ENCODE measurements at regions not wholly inside any gene's neighbourhood (a gene's known extent, or its start where the extent isn't known, plus 50 kb on each side); places are given as distances from the start of the nearest gene placed in this dataset.
"Not testable (repeated sequence)": the region's sequence is repeated elsewhere in the genome, so short reads cannot be mapped to it uniquely, and the experiment has no call there.

DNA sequence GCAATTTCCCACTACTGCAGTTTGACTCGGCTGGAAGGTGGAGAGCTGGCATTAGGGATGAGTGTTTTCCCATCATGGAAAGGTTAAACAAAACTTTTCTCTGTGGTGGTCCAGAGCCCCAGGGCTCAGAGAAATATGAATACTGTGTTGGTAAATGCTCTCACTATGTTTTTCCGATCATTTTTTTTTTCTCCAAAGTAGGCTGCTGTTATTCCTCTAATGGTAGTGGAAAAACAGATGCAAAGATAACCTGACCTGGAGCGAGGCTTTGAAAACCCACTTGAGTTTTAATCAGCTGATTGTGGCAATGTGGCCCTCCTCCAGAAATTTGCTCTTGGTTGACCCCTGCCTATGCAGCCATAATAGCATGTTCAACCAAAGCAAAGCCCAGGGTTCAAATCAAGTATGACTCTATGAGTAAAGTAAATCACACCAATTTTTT, 320.8 kb upstream of the CTNNB1 start:
- no peak for DNase-seq (ENCODE audit: low read depth in 2 of 2, low spot score in 1 of 2)

DNA sequence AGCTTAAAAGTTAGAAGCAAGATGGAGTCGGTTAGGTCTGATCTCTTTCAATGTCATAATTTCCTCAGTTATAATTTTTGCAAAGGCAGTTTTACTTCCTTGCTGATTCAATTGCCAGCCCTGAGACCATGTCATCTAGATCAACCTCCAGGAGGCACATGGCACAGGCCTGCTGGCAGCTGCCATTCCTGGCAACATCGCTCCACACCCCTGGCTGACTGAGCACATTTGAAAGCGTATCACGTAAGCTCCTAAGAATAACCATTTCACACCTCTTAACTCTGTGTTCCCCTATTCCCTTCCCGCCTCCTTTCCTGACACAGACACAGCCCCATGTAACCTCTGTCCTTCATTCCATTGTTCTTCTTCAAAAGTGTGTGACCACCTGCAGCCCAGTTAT, 313.9 kb upstream of the CTNNB1 start:
- no peak for DNase-seq (ENCODE audit: low read depth in 2 of 2, low spot score in 1 of 2)

- DNase-seq (ENCODE audit: low read depth in 2 of 2, low spot score in 1 of 2): no peak
These were observed 312.5 kb upstream of the CTNNB1 start for GRCh38 chr3:40886660-40887425.

DNA sequence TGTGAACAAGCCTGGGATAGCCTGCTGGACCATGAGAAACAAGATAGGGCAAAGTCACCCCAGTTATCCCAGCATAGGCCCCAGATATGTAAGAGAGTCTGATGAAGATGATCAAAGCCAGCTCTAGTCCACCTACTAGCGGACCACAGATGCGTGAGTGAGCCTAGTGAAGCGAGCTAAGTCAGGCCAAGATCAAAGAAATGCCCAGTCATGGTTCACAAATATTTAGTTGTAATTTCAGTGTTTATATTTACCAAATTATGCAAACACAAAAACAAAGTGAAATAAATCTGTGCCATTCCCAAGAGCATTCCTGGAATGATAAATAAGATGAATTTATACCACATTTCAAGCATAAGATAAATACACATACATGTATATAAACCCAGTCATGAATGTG, 308.1 kb upstream of the CTNNB1 start:
- no peak for DNase-seq (ENCODE audit: low read depth in 2 of 2, low spot score in 1 of 2)

DNA sequence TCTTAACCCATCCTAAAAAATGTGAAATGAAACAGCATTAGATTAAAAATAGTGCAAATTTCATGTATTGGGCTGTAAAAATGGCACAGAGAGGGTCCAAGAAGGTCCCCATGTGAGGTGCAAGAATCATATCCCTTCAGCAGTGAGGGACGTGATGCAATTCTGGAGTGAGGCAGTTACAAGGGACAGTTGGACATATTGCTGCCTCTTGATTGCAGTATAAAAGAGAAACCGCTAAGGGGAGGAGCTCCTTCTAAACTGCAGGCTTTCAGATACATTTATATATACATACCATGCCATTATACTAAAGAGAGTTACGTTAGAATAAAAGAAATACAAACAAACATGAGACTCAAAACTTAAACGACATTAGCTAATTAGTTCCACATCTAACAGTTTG, 304.2 kb upstream of the CTNNB1 start:
- no peak for DNase-seq (ENCODE audit: low read depth in 2 of 2, low spot score in 1 of 2)

- no peak for DNase-seq (ENCODE audit: low read depth in 2 of 2, low spot score in 1 of 2)
These were observed 300.0 kb upstream of the CTNNB1 start for GRCh38 chr3:40899286-40899712.

GRCh38 chr3:40901298-40901697, 298.0 kb upstream of the CTNNB1 start:
- no peak for DNase-seq (ENCODE audit: low read depth in 2 of 2, low spot score in 1 of 2)

GRCh38 chr3:40901796-40902195, 297.5 kb upstream of the CTNNB1 start:
- no peak for DNase-seq (ENCODE audit: low read depth in 2 of 2, low spot score in 1 of 2)

GRCh38 chr3:40907907-40908465, 291.3 kb upstream of the CTNNB1 start:
- not testable (repeated sequence) for DNase-seq (ENCODE audit: low read depth in 2 of 2, low spot score in 1 of 2)

- DNase-seq (ENCODE audit: low read depth in 2 of 2, low spot score in 1 of 2): no peak
These were observed 290.7 kb upstream of the CTNNB1 start for GRCh38 chr3:40908612-40909011.

GRCh38 chr3:40911264-40911663, 288.0 kb upstream of the CTNNB1 start:
- no peak for DNase-seq (ENCODE audit: low read depth in 2 of 2, low spot score in 1 of 2)

GRCh38 chr3:40911928-40912327, 287.4 kb upstream of the CTNNB1 start:
- no peak for DNase-seq (ENCODE audit: low read depth in 2 of 2, low spot score in 1 of 2)

GRCh38 chr3:40912461-40912860, 286.8 kb upstream of the CTNNB1 start:
- no peak for DNase-seq (ENCODE audit: low read depth in 2 of 2, low spot score in 1 of 2)

- DNase-seq (ENCODE audit: low read depth in 2 of 2, low spot score in 1 of 2): no peak
These were observed 286.1 kb upstream of the CTNNB1 start for GRCh38 chr3:40913192-40913591.

GRCh38 chr3:40913641-40914040, 285.7 kb upstream of the CTNNB1 start:
- no peak for DNase-seq (ENCODE audit: low read depth in 2 of 2, low spot score in 1 of 2)

- no peak for DNase-seq (ENCODE audit: low read depth in 2 of 2, low spot score in 1 of 2)
These were observed 284.8 kb upstream of the CTNNB1 start for GRCh38 chr3:40914475-40914874.

DNA sequence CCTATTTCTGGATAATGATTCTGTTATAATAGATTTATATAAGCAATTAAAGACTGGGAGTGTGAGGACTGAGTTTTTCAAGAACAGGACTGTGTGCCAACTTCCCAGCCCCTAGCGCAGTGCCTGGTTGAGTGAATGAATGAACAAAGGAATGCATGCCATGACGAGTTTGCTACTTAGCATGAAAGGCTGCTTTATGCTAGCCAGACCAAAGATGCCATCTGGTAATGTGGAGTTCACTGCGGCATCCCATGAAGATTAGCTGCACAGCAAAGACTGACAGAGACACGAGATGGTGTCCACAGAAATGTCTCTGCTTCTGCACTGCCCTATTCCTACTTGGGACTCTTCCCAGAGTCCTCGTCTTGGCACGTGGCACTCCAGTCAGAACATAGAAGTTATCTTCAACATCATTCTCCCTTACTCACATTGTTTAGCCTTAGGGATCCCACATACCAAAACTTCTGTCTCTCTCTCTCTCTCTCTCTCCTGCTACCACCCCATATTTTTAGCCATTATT, 283.9 kb upstream of the CTNNB1 start:
- no peak for DNase-seq (ENCODE audit: low read depth in 2 of 2, low spot score in 1 of 2)

- no peak for DNase-seq (ENCODE audit: low read depth in 2 of 2, low spot score in 1 of 2)
These were observed 279.3 kb upstream of the CTNNB1 start for GRCh38 chr3:40920041-40920440.

GRCh38 chr3:40921251-40921650, 278.1 kb upstream of the CTNNB1 start:
- no peak for DNase-seq (ENCODE audit: low read depth in 2 of 2, low spot score in 1 of 2)

DNA sequence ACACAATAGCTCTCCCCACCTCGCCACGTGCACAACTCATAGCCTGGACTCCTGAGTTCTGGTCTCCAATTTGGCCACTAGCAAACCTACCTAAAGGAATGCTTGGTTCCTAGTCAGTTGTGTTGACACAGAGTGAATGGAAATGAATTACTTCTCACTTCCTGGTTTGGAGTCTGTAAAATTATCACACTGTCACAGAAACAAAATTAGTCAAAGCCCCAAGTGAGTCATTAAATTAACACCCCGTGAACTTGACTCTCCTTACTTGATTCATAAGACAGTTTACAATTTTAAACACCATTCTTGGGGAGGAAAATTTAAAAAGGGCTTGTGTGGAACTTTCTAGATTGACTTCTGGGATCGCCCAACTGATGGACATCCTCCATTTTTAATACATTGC, 276.2 kb upstream of the CTNNB1 start:
- DNase-seq (ENCODE audit: low read depth in 2 of 2, low spot score in 1 of 2): no peak

DNA sequence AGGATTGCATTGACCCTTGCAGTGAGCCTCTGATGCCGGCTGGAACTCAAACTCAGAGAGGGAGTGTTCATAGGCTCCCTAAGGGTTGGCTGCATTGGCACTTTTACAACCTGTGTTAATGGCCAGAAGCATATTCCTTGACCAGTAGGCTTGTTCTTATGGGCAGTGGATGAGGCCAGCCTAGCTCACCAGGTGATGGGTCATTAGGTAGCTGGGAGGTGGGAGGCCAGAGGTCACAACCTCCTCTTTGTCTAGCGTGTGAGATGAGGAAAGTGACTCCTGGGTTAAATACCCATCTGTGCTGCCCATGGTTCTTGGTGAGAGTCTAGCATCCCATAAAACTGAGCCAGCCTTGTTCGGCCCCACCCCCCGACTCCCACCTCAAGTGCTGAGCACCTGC, 275.7 kb upstream of the CTNNB1 start:
- no peak for DNase-seq (ENCODE audit: low read depth in 2 of 2, low spot score in 1 of 2)

- no peak for DNase-seq (ENCODE audit: low read depth in 2 of 2, low spot score in 1 of 2)
These were observed 274.7 kb upstream of the CTNNB1 start for GRCh38 chr3:40924559-40925141.
